Tibial artery (tissue), 4 donors: ENCODE measurements at regions not wholly inside any gene's neighbourhood (a gene's known extent, or its start where the extent isn't known, plus 50 kb on each side); places are given as distances from the start of the nearest gene placed in this dataset.

Source experiments
- DNase-seq, 2 donors: peaks; one replicate each; pipeline ENCODE4 v3.0.0-alpha.2; 2019
- H3K27ac ChIP-seq, 2 donors: fragments of 200-600 bp; sonication (generic) in 1 of 2; 1 replicate in 1 of 2; 2 replicates in 1 of 2; pipeline ENCODE4 v1.5.1; 2018 to 2019; ENCODE audit warnings: mild to moderate bottlenecking in 1 of 2
- H3K27me3 ChIP-seq, 2 donors: fragments of 200-600 bp; sonication (generic) in 1 of 2; one replicate each; pipeline versions ENCODE4 v1.5.1 to v1.6.0; 2016 to 2019
- H3K36me3 ChIP-seq, 3 donors: fragments of 200-600 bp; sonication (generic) in 2 of 3; one replicate each; pipeline ENCODE4 v1.5.1; 2016 to 2019; ENCODE audit warnings: mild to moderate bottlenecking in 2 of 3
- H3K4me1 ChIP-seq, 4 donors: fragments of 200-600 bp; sonication (generic) in 2 of 4; 1 replicate in 3 of 4; 2 replicates in 1 of 4; pipeline ENCODE4 v1.5.1; 2016 to 2019
- H3K4me3 ChIP-seq, 2 donors: fragments of 200-600 bp; sonication (generic) in 1 of 2; 1 replicate in 1 of 2; 2 replicates in 1 of 2; pipeline ENCODE4 v1.5.1; 2018 to 2019; ENCODE audit warnings: mild to moderate bottlenecking in 2 of 2
- H3K9me3 ChIP-seq, 3 donors: fragments of 200-600 bp; sonication (generic) in 1 of 3; one replicate each; pipeline ENCODE4 v1.5.1; 2016 to 2019
- intact Hi-C: fragments of 100-400 bp; cut with DNase I; formaldehyde crosslinking; loops from one replicate; pipeline ENCODE4 v1.15.0; 2023; ENCODE audit warnings: low total_unique reads
- TF ChIP-seq, protein P1 (sequence below), 2 experiments: fragments of 200-600 bp in 1 of 2; fragments of 450-650 bp in 1 of 2; IDR thresholded peaks; one replicate each; pipeline ENCODE4 v1.5.1; 2017 to 2019; ENCODE audit warnings: antibody characterized with exemption in 2 of 2, mild to moderate bottlenecking in 1 of 2, moderate library complexity in 1 of 2

DNA sequence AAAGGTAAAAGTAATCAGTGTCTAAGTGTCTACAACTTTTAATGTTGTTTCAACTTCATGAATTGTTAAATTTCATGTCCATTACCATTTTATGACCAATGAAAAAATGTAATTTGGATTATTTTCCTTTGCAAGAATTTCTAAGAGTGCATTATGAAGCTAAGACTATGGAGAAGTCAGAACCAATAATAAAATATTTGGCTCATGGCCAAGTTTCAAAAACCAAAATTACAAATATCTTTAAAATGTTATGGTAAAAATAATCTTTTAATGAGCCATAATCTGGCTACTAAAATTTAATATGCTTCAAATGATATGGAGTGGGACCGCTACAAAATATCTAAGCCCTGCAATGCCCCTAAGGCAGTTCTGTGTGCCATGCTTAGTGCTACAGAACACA lies 294.1 kb upstream of the SMIM30 start:
- H3K9me3 ChIP-seq: no peaks in the 10 kb centered on the region
- TF ChIP-seq, protein P1, sequence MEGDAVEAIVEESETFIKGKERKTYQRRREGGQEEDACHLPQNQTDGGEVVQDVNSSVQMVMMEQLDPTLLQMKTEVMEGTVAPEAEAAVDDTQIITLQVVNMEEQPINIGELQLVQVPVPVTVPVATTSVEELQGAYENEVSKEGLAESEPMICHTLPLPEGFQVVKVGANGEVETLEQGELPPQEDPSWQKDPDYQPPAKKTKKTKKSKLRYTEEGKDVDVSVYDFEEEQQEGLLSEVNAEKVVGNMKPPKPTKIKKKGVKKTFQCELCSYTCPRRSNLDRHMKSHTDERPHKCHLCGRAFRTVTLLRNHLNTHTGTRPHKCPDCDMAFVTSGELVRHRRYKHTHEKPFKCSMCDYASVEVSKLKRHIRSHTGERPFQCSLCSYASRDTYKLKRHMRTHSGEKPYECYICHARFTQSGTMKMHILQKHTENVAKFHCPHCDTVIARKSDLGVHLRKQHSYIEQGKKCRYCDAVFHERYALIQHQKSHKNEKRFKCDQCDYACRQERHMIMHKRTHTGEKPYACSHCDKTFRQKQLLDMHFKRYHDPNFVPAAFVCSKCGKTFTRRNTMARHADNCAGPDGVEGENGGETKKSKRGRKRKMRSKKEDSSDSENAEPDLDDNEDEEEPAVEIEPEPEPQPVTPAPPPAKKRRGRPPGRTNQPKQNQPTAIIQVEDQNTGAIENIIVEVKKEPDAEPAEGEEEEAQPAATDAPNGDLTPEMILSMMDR (IDR thresholded peaks at IDR 0.05): no peak
- no peak overlapping the region for H3K27ac ChIP-seq
- no peaks in the 10 kb centered on the region for H3K27me3 ChIP-seq
- intact Hi-C loops: no loop called here
- peaks cover 0 to 4% (median 0%) of the 10 kb centered on the region in 4 donors for H3K4me1 ChIP-seq
- no peak for DNase-seq
- H3K4me3 ChIP-seq: no peak overlapping the region
- H3K36me3 ChIP-seq: no peaks in the 10 kb centered on the region

DNA sequence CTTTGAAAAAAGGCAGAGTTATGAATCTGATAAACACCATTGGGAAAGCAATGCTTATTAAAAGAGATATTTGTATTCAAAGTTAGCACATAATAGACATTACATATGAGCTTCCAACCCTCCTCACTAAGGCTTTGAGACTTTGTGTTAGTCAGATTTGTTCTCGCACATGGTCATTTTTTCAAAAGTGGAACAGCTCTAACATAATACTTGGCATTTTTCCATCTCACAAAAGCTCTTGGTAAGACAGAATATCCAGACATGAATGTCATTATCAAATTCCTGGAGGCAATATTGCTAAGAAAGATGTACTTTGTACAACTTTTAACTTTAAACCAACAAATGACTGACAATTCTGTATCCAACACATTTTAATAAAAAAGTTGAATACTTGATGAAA lies 292.4 kb upstream of the SMIM30 start:
- H3K36me3 ChIP-seq: no peaks in the 10 kb centered on the region
- intact Hi-C loops: no loop called here
- H3K4me1 ChIP-seq: peaks cover 0 to 4% (median 0%) of the 10 kb centered on the region in 4 donors
- DNase-seq: no peak
- H3K9me3 ChIP-seq: no peaks in the 10 kb centered on the region
- TF ChIP-seq, protein P1 (IDR thresholded peaks at IDR 0.05): no peak
- no peak overlapping the region for H3K4me3 ChIP-seq
- no peak overlapping the region for H3K27ac ChIP-seq
- H3K27me3 ChIP-seq: no peaks in the 10 kb centered on the region

DNA sequence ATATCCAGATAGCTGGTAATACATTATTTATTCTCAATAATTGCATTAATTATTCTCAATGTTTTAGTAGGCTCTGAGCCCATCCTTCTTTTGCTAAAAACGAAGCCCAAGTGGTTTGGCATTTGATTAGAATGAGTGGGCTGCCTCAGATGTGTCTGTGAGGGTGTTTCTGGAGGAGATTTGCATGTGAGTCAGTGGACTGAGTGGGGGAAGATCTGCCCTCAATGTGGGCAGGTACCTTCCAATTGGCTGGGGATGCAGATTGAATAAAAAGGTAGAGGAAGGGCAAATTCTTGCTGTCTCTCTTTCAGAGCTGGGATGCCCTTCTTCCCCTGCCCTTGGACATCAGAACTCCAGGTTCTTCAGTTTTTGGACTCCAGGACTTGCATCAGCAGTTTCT lies 290.6 kb upstream of the SMIM30 start:
- H3K36me3 ChIP-seq: no peaks in the 10 kb centered on the region
- intact Hi-C loops: no loop called here
- H3K9me3 ChIP-seq: no peaks in the 10 kb centered on the region
- H3K4me1 ChIP-seq: peaks cover 0 to 4% (median 0%) of the 10 kb centered on the region in 4 donors
- H3K27ac ChIP-seq: no peak overlapping the region
- TF ChIP-seq, protein P1 (IDR thresholded peaks at IDR 0.05): no peak
- no peaks in the 10 kb centered on the region for H3K27me3 ChIP-seq
- DNase-seq: no peak
- H3K4me3 ChIP-seq: no peak overlapping the region

DNA sequence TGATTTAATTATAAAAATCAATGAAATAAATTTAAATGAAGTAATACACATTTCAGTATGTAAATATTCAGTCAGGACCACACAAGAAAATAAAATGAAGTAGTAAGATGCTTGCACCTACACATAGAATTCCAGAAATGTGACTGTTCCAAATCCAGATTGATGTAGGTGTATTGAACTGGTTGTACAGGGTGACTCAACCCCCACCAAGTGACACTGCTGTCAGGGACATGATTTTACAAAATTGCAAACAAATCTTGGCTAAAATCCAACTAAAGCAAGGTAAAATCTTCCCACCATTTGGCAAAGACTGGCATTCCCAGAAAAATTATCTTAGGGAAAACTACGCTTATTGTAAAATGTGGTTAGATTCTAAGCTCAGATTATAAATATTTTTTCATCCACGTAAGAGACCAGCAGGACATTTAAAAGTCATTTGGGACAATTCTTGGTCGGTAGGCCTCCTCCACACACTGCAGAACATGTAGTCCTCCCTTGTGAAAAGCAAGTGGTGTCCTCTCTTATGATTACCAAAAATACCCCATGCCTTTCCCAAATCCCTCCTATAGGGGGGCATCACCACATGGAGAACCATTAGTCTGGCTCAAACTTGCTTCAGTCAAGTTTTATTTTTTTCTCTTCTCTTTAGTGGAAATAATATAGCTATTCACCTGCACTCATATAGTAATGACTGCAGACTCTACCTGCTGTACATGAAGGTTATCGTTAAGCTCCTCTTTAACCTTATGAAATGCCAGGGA lies 287.1 kb upstream of the SMIM30 start:
- intact Hi-C loops: no loop called here
- TF ChIP-seq, protein P1 (IDR thresholded peaks at IDR 0.05): no peak
- Histone ChIP-seq H3K27me3 (no peaks in the 10 kb centered on the region), H3K4me1 (peaks cover 0 to 4% (median 0%) of the 10 kb centered on the region in 4 donors), H3K9me3 (no peaks in the 10 kb centered on the region), H3K4me3 (no peak overlapping the region), H3K36me3 (no peaks in the 10 kb centered on the region), H3K27ac (no peak overlapping the region)
- no peak for DNase-seq

DNA sequence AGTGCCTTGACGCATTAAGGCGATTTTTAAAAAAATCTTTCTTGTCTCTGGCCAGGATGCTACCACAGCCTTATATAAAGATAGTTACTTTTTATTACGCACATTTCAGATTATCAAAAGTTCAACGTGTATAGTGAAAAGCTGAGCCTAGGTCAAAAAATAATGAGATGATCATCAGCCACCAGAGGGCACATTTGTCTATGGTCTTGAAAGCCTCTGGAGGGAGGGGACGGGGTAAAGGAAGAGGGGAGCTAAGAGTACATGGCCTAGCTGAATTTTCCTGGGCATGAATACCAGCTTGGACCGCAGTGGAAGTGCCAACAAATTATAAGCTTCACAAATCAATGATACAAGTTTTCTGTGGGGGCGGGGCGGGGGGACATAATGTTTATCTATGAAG lies 285.9 kb upstream of the SMIM30 start:
- TF ChIP-seq, protein P1 (IDR thresholded peaks at IDR 0.05): no peak
- Histone ChIP-seq H3K36me3 (no peaks in the 10 kb centered on the region), H3K27ac (no peak overlapping the region), H3K27me3 (no peaks in the 10 kb centered on the region), H3K4me1 (peaks cover 0 to 4% (median 0%) of the 10 kb centered on the region in 4 donors), H3K9me3 (no peaks in the 10 kb centered on the region), H3K4me3 (no peak overlapping the region)
- intact Hi-C loops: no loop called here
- no peak for DNase-seq
